ENCODE measurements at regions not wholly inside any gene's neighbourhood (a gene's known extent, or its start where the extent isn't known, plus 50 kb on each side); places are given as distances from the start of the nearest gene placed in this dataset.

DNA sequence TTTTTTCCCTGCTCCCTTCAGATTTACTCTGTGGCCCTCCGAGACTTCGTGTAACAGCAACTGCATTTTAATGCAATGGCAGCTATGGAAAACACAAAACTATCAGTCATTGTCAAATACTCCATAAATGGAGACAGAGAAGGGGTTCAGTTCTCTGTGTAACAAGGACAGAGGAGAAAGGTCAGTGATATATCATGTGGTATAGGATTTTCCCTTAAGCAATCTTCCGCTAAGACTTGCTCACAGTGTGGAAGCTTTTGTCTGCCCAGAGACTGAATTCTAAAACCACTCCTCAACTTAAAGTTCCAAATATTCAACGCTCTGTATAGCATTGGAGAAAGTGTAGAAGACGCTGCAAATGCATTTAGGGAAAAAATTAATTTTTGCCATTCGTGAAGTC lies 111.3 kb upstream of the EDNRB start:
- Histone ChIP-seq H3K9me2 (ENCODE audit: low read depth, low read length) (no peaks in the 10 kb centered on the region), H3K9me3 (ENCODE audit: low read length) (no peaks in the 10 kb centered on the region), H3F3A (ENCODE audit: insufficient read depth, low read length) (no peaks in the 10 kb centered on the region), H3K79me2 (ENCODE audit: insufficient read depth, low read length) (no peaks in the 10 kb centered on the region), H2AFZ (ENCODE audit: low read length) (no peak overlapping the region), H3K4me1 (ENCODE audit: insufficient read depth, low read length, severe bottlenecking) (no peaks in the 10 kb centered on the region), H3K4me3 (ENCODE audit: low read depth, low read length, poor library complexity, severe bottlenecking) (no peak overlapping the region), H3K27ac (ENCODE audit: low read depth, low read length, poor library complexity, severe bottlenecking) (no peak overlapping the region), H3K36me3 (ENCODE audit: insufficient read depth, low read length) (no peaks in the 10 kb centered on the region), H4K20me1 (ENCODE audit: insufficient read depth, low read length) (no peaks in the 10 kb centered on the region), H3K9ac (ENCODE audit: low read length) (no peak overlapping the region), H3K27me3 (ENCODE audit: insufficient read depth, low read length) (no peaks in the 10 kb centered on the region), H3K4me2 (ENCODE audit: low read length) (no peak overlapping the region)
- TF ChIP-seq, protein P1, sequence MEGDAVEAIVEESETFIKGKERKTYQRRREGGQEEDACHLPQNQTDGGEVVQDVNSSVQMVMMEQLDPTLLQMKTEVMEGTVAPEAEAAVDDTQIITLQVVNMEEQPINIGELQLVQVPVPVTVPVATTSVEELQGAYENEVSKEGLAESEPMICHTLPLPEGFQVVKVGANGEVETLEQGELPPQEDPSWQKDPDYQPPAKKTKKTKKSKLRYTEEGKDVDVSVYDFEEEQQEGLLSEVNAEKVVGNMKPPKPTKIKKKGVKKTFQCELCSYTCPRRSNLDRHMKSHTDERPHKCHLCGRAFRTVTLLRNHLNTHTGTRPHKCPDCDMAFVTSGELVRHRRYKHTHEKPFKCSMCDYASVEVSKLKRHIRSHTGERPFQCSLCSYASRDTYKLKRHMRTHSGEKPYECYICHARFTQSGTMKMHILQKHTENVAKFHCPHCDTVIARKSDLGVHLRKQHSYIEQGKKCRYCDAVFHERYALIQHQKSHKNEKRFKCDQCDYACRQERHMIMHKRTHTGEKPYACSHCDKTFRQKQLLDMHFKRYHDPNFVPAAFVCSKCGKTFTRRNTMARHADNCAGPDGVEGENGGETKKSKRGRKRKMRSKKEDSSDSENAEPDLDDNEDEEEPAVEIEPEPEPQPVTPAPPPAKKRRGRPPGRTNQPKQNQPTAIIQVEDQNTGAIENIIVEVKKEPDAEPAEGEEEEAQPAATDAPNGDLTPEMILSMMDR (IDR thresholded peaks at IDR 0.05; ENCODE audit: low read length): no peak
- TF ChIP-seq EZH2 (IDR thresholded peaks at IDR 0.05; ENCODE audit: borderline replicate concordance, low read length): no peak

DNA sequence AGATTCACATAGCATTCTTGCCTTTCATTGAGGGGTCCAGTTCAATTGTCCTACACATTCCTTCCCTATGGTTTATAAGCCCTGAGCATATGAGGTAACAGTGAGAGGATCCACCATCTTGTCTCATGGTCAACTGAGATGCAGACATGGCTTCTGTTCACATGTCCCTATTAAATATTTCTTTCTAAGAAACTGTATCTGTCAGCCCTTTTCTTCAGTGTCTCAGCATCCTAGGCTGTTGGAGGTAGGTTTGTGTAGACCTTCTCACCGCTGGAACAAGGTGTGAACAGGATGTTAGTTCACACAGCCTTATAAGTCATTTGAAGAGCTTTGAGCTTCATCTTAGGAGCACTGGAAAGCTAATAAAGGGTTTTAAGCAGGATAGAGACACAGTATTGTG lies 110.3 kb upstream of the EDNRB start:
- Histone ChIP-seq H3K79me2 (ENCODE audit: insufficient read depth, low read length) (no peaks in the 10 kb centered on the region), H3K27ac (ENCODE audit: low read depth, low read length, poor library complexity, severe bottlenecking) (no peak overlapping the region), H3K9me2 (ENCODE audit: low read depth, low read length) (no peaks in the 10 kb centered on the region), H3K4me1 (ENCODE audit: insufficient read depth, low read length, severe bottlenecking) (no peaks in the 10 kb centered on the region), H3K4me3 (ENCODE audit: low read depth, low read length, poor library complexity, severe bottlenecking) (no peak overlapping the region), H3K36me3 (ENCODE audit: insufficient read depth, low read length) (no peaks in the 10 kb centered on the region), H3K4me2 (ENCODE audit: low read length) (no peak overlapping the region), H3K9ac (ENCODE audit: low read length) (no peak overlapping the region), H3K9me3 (ENCODE audit: low read length) (no peaks in the 10 kb centered on the region), H2AFZ (ENCODE audit: low read length) (no peak overlapping the region), H3K27me3 (ENCODE audit: insufficient read depth, low read length) (no peaks in the 10 kb centered on the region), H3F3A (ENCODE audit: insufficient read depth, low read length) (no peaks in the 10 kb centered on the region), H4K20me1 (ENCODE audit: insufficient read depth, low read length) (no peaks in the 10 kb centered on the region)
- no peak for TF ChIP-seq EZH2 (IDR thresholded peaks at IDR 0.05; ENCODE audit: borderline replicate concordance, low read length)
- TF ChIP-seq, protein P1 (IDR thresholded peaks at IDR 0.05; ENCODE audit: low read length): no peak

DNA sequence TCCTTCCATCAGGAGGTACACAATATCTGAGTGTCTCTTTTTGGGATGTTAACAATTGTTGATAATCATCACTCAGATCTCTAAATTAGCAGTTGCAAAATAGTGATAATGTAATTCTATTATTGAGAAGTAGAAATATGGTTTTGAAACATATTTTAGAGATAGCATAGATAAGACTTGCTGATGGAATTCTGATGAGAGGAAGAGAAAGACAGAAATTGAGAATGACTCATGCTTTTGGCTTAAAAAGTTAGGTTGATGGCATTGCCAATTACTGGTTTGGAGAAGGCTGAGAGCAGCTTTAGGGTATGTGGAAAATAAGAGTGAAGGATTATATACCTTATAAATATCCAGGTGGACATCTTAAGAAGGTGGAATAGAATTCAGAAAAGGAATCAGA lies 106.4 kb upstream of the EDNRB start:
- Histone ChIP-seq H3K4me1 (ENCODE audit: insufficient read depth, low read length, severe bottlenecking) (no peaks in the 10 kb centered on the region), H3K4me2 (ENCODE audit: low read length) (no peak overlapping the region), H3K9me2 (ENCODE audit: low read depth, low read length) (no peaks in the 10 kb centered on the region), H3K9ac (ENCODE audit: low read length) (no peak overlapping the region), H3K27ac (ENCODE audit: low read depth, low read length, poor library complexity, severe bottlenecking) (no peak overlapping the region), H3K4me3 (ENCODE audit: low read depth, low read length, poor library complexity, severe bottlenecking) (no peak overlapping the region), H2AFZ (ENCODE audit: low read length) (no peak overlapping the region), H3K9me3 (ENCODE audit: low read length) (no peaks in the 10 kb centered on the region), H4K20me1 (ENCODE audit: insufficient read depth, low read length) (no peaks in the 10 kb centered on the region), H3K27me3 (ENCODE audit: insufficient read depth, low read length) (no peaks in the 10 kb centered on the region), H3K79me2 (ENCODE audit: insufficient read depth, low read length) (no peaks in the 10 kb centered on the region), H3F3A (ENCODE audit: insufficient read depth, low read length) (no peaks in the 10 kb centered on the region), H3K36me3 (ENCODE audit: insufficient read depth, low read length) (no peaks in the 10 kb centered on the region)
- no peak for TF ChIP-seq EZH2 (IDR thresholded peaks at IDR 0.05; ENCODE audit: borderline replicate concordance, low read length)
- TF ChIP-seq, protein P1 (IDR thresholded peaks at IDR 0.05; ENCODE audit: low read length): no peak

Data from OCI-LY1 (cell line).